GM12878 (cell line): ENCODE measurements at regions not wholly inside any gene's neighbourhood (a gene's known extent, or its start where the extent isn't known, plus 50 kb on each side); places are given as distances from the start of the nearest gene placed in this dataset.

Experiments
- ATAC-seq: fragments of 200-7000 bp; cut with Tn5 transposase; 3 replicates; pipeline ENCODE4 v1.9.1; 2020; ENCODE audit warnings: mild to moderate bottlenecking, moderate library complexity
- BruUV-seq: library from RNA; stranded (reverse); fragments of 400-500 nt; replicated peaks from 2 replicates; lab custom pipeline; 2021; lab: Mats Ljungman, UMichigan
- CTCF ChIA-PET: fragments of 300-600 bp; sonication (Branson Sonifier 250); formaldehyde crosslinking; extraction: SDS; loops from one replicate; lab custom pipeline; 2021; ENCODE audit warnings: inconsistent platforms; lab: Yijun Ruan, JAX
- POLR2A ChIA-PET: fragments of 350-600 bp; formaldehyde crosslinking; extraction: SDS; loops from one replicate; lab custom pipeline; 2021; ENCODE audit warnings: inconsistent platforms; lab: Charles Lee
- RAD21 ChIA-PET: fragments of 300-600 bp; sonication (Branson Sonifier 250); formaldehyde crosslinking; loops from one replicate; lab custom pipeline; 2023; ENCODE audit warnings: antibody characterized with exemption; ENCODE audit not compliant: unreplicated experiment; lab: Charles Lee
- SMC1A ChIA-PET: fragments of 300-600 bp; sonication (Branson Sonifier 250); formaldehyde crosslinking; loops from one replicate; lab custom pipeline; 2023; ENCODE audit not compliant: unreplicated experiment, uncharacterized antibody; lab: Charles Lee
- DNase-seq: peaks from one replicate; pipeline ENCODE4 v3.0.0-alpha.2; 2011; ENCODE audit warnings: low read depth, low spot score
- FAIRE-seq: peaks from 3 replicates; lab custom pipeline; 2011; peaks lifted over from hg19 to GRCh38; lab: Jason Lieb, UNC
- H2AFZ ChIP-seq: 2 replicates; pipeline ENCODE4 v1.6.0; 2011; ENCODE audit warnings: low read depth, low read length, control low read depth; ENCODE audit not compliant: control insufficient read depth
- H3K27ac ChIP-seq: 2 replicates; pipeline ENCODE4 v1.5.1; 2011; ENCODE audit warnings: control low read depth; ENCODE audit not compliant: control insufficient read depth, insufficient read depth
- H3K27me3 ChIP-seq, 2 experiments: replicated peaks in 1 of 2; 2 replicates each; pipeline versions ENCODE4 v1.6.0 to v1.6.1; 2011; ENCODE audit warnings: low read length in 1 of 2; ENCODE audit not compliant: control insufficient read depth in 2 of 2, insufficient read depth in 2 of 2
- H3K36me3 ChIP-seq, 2 experiments: 2 replicates each; pipeline ENCODE4 v1.5.1; 2011; ENCODE audit warnings: low read length in 1 of 2; ENCODE audit not compliant: control insufficient read depth in 2 of 2, insufficient read depth in 2 of 2
- H3K4me1 ChIP-seq: 2 replicates; pipeline ENCODE4 v1.6.1; 2011; ENCODE audit warnings: mild to moderate bottlenecking, low read length, moderate library complexity, mixed read lengths; ENCODE audit not compliant: control insufficient read depth, insufficient read depth
- H3K4me2 ChIP-seq: 2 replicates; pipeline ENCODE4 v1.6.0; 2011; ENCODE audit warnings: control low read depth; ENCODE audit not compliant: control insufficient read depth, insufficient read depth
- H3K4me3 ChIP-seq: fragments of 200-600 bp; sonication (generic); 2 replicates; pipeline ENCODE4 v1.5.1; 2016
- H3K79me2 ChIP-seq: 2 replicates; pipeline ENCODE4 v1.6.0; 2011; ENCODE audit warnings: low read length; ENCODE audit not compliant: control insufficient read depth, insufficient read depth
- H3K9ac ChIP-seq: 2 replicates; pipeline ENCODE4 v1.8.0; 2011; ENCODE audit warnings: low read length, control low read depth, mixed read lengths; ENCODE audit not compliant: control insufficient read depth, insufficient read depth
- H3K9me3 ChIP-seq: replicated peaks from 3 replicates; pipeline ENCODE4 v1.5.1; 2011; ENCODE audit warnings: mild to moderate bottlenecking, low read length; ENCODE audit not compliant: control insufficient read depth, insufficient read depth
- H4K20me1 ChIP-seq: 2 replicates; pipeline ENCODE4 v1.6.0; 2011; ENCODE audit not compliant: control insufficient read depth, insufficient read depth
- ATF2 ChIP-seq: IDR thresholded peaks from 2 replicates; pipeline ENCODE4 v1.6.1; 2012; ENCODE audit warnings: low read length, inconsistent platforms
- BRCA1 ChIP-seq: IDR thresholded peaks from 2 replicates; pipeline ENCODE4 v1.6.1; 2011; ENCODE audit warnings: low read depth, low read length, improper control_type of control experiment
- CBX5 ChIP-seq: sonication (generic); IDR thresholded peaks from 2 replicates; pipeline ENCODE4 v1.6.1; 2016; ENCODE audit warnings: low read depth, moderate library complexity, mild to moderate bottlenecking, inconsistent platforms
- HDGF ChIP-seq: fragments of 450-650 bp; IDR thresholded peaks from 2 replicates; pipeline ENCODE4 v1.6.1; 2016; ENCODE audit warnings: antibody characterized with exemption
- RAD51 ChIP-seq: fragments of 450-650 bp; IDR thresholded peaks from 2 replicates; pipeline ENCODE4 v1.6.1; 2016; ENCODE audit warnings: moderate library complexity, mild to moderate bottlenecking, inconsistent platforms
- SUPT20H ChIP-seq: IDR thresholded peaks from 2 replicates; pipeline ENCODE4 v1.6.1; 2011; ENCODE audit warnings: low read depth, mild to moderate bottlenecking, low read length, moderate library complexity, borderline replicate concordance; ENCODE audit not compliant: control insufficient read depth
- ZNF207 ChIP-seq: fragments of 450-650 bp; IDR thresholded peaks from 2 replicates; pipeline ENCODE4 v1.6.1; 2014; ENCODE audit warnings: antibody characterized with exemption, mild to moderate bottlenecking, borderline replicate concordance
- WGBS: methylation state at CpG from one replicate; pipeline ENCODE4 v1.1.6; 2016; ENCODE audit warnings: low lambda C conversion rate; ENCODE audit not compliant: insufficient replicate concordance, insufficient coverage; ENCODE audit errors: missing lambda C conversion rate; 5-methylcytosine and 5-hydroxymethylcytosine counted together
- in situ Hi-C: fragments of 300-500 bp; cut with MboI; formaldehyde crosslinking; loops from 9 replicates; pipeline ENCODE4 v1.14.3; 2018; ENCODE audit warnings: mixed read lengths
- intact Hi-C: fragments of 100-400 bp; cut with micrococcal nuclease; formaldehyde crosslinking; loops from one replicate; pipeline ENCODE4 v1.14.2; 2022; ENCODE audit not compliant: unreplicated experiment

GRCh38 chr18:2009942-2010697 is 561.2 kb downstream of the METTL4 start:
- RAD21 ChIA-PET: no interaction called here
- H3K9ac ChIP-seq: no peak overlapping the region
- H3K36me3 ChIP-seq: no peaks in the 10 kb centered on the region
- H3K4me1 ChIP-seq: no peaks in the 10 kb centered on the region
- no peak overlapping the region for H2AFZ ChIP-seq
- SMC1A ChIA-PET: no interaction called here
- WGBS: 2% methylated on average over 2 of the region's 2 CpGs
- H3K27me3 ChIP-seq: no peaks in the 10 kb centered on the region
- H3K79me2 ChIP-seq: no peaks in the 10 kb centered on the region
- no peak for DNase-seq
- FAIRE-seq: no peak
- H3K4me3 ChIP-seq: no peak overlapping the region
- intact Hi-C loops: no loop called here
- no peak overlapping the region for H3K4me2 ChIP-seq
- CTCF ChIA-PET: interaction anchor here (1.4 kb wide), 1 partner anchor 13 kb away, joined by 3 read pairs; no protein-coding TSS in a partner anchor
- TF ChIP-seq ZNF207 (no peak), HDGF (no peak), RAD51 (no peak), ATF2 (no peak), BRCA1 (no peak), SUPT20H (no peak), CBX5 (no peak)
- in situ Hi-C loops: no loop called here
- no TSS peak for BruUV-seq
- H4K20me1 ChIP-seq: no peaks in the 10 kb centered on the region
- H3K27ac ChIP-seq: no peak overlapping the region
- POLR2A ChIA-PET: interaction anchor here (0.6 kb wide), 1 partner anchor 42 kb away, joined by 5 read pairs; no protein-coding TSS in a partner anchor
- no peaks in the 10 kb centered on the region for H3K9me3 ChIP-seq
- ATAC-seq: no peak
